Activated CD4-positive, alpha-beta T cell treated with anti-CD3 and anti-CD28 coated beads for 48 hours (primary cell): ENCODE measurements at regions not wholly inside any gene's neighbourhood (a gene's known extent, or its start where the extent isn't known, plus 50 kb on each side); places are given as distances from the start of the nearest gene placed in this dataset.

Experiments used
- DNase-seq: peaks from one replicate; pipeline ENCODE4 v3.0.0-alpha.2; 2020

DNA sequence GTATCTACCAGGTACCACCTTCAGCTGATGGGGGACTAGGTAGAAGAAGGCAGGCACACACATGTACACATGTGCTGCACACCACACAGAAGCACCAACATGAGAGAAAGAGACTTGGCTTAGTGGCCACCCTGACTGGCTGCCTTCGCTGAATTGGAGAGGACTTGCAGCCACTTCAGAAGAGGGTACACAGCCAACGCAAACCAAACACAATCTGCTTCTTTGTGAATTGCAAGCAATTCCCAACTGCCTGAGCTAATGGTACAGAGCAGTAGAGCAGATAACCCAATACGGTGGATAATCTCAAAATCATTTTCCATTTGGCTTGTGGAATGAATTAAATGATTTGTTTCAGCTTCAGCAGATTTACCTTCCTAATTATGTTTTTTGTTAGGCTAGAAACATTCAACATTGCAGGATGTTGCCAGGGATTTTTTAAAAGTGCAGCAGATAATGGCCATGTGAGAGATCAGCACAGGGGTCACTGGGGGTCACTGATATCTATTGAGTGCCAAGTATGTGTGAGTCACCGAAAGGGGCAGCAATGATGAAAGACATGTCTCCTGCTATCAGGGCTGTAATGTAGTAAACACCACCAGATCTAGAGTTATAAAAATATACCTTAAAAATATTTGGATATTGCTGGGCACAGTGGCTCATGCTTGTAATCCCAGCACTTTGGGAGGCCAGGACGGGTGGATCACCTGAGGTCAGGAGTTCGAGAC lies 652.6 kb downstream of the BCL11A start:
- DNase-seq: no peak

DNA sequence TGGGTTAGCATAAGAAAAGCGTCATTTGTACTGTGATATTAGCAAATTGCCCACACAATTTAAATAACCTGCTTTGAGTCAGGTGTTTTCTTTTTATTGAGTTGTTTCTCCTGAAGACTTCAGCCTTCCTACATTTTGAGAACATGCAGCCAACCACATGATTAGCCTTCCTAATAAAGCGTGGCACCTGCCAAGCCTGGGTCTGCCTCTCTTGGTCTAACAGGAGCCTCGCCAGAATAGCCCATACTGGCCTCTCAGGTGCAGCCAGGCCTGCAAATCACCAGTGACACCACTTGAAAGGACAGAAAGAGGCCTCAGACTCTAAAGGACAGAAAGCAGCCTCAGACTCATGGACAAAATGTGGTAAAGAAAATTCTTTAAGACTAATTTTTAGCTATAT lies 653.8 kb downstream of the BCL11A start:
- no peak for DNase-seq

DNA sequence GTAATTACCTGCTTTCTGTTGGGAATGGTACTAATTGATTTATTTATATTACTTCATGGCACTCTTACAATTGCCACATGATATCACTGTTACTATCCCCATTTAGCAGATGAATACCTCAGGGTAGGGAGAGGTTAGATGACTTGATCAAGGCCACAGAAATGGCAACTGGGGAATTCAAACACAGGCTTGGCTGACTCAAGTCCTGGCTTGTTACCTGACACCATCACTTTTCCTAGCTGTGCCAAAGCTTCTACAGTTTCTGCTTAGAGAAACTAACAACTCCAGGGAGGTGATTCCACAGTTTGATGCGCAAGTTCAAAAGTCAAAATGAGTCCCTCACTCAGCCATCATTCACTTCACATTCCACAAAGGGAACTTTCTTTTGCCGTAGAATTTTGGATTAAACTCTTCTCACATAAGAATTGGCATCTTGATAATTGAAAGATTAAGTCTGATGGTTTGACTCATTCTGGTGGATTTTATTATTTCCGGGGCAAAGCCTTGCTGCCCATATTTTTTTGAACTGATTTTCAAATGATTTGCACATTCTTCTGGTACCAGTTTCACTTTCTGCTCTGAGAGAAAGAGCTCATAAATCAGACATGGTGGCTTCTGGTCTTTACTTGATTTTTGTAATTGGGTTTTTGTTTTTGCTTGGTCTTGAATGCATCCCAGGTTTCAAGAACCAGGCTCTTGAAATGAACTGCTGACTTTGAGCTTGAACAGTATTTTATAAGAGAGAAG lies 656.8 kb downstream of the BCL11A start:
- DNase-seq: no peak

DNA sequence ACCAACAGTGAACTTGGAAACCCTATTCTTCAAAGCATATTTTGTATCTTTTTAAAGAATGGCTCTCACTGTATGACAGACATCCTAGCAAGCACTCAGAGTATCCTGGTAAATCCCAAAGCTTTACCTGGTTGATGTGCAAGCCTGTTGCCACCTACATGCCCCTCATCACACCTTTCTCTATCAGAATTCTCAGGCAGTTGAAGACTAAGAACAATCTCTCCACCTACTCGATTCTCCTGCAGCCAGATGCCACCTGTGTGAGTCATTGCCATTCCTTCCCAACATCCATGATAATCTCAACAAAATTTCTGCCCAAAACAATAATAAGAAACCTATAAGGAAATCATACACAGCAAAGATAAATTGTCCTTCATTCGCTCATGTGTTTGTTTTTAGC lies 659.8 kb downstream of the BCL11A start:
- no peak for DNase-seq

DNA sequence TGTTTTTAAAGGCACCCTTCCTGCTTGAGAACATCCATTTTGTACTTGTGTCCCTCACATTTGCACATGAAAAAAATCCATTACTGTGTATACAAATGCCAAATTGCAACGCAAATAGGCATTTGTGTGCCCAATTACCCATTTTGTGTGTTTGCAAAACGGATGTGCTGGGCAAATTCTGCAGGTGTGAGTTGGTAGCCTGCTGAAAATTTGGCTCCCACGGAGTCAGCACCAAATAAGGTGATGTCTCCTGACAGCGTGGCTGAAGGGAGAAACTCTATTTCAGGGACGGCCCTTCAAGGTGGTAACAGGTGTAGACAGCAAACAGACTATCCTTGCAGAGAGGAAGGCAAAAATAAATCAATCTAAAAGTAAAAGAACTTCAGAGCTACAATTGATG lies 661.1 kb downstream of the BCL11A start:
- DNase-seq: no peak

DNA sequence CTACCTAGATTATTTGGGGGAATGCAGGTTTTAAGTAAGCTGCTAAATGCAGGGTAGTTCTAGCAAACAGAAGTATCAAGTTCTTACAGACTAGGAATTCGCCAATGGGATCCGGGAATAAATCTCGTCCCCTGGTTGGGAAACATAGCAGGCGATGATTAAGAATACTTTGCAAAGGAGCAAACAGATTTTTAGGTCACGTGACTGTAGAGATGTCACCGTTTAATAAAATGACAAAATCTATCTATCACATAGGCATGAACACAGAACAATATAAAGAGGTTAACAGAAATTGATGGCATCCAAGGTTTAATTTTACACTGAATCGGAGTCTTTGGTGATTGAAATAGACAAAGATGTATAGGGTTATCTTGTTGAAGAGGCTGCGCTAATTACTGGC lies 664.1 kb downstream of the BCL11A start:
- DNase-seq: no peak

DNA sequence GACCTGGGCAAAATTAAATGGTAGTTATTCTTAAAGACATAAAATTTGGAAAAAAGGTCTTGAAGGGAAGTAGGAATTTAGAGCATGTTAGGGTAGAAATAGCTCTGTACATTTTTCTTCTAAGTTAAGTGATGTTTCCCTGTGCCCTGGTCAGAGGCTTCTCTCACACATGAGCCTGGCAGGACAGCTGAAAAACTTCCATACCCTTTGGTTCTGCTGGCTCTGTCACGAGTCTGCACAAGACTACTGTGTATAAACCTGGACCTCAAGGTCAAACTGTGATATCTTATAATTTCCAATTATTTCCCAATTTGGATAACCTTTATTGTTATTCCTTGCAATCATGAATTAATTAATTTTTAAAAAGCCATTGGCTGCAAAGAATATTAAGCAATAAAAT lies 664.7 kb downstream of the BCL11A start:
- DNase-seq: no peak

DNA sequence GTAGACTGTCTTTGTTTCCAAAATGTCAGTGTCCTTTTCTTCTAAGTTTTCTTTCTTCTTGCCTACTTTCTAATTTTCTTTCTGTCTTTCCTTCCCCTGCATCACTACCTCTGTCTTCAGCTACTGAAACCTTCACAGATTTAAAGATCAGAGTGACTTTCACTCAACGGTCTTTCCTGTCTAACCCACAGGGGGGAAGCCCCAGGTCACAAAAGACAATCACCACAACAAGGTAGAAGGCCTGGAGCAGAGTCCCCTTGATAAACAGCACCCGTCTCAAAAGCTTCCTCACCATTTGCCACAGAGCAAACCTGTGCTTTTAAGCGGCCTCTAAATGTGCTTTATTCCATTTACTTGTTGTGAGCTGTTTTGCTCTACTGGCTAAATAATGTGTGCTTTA lies 665.4 kb downstream of the BCL11A start:
- DNase-seq: peak; percentile 48

DNA sequence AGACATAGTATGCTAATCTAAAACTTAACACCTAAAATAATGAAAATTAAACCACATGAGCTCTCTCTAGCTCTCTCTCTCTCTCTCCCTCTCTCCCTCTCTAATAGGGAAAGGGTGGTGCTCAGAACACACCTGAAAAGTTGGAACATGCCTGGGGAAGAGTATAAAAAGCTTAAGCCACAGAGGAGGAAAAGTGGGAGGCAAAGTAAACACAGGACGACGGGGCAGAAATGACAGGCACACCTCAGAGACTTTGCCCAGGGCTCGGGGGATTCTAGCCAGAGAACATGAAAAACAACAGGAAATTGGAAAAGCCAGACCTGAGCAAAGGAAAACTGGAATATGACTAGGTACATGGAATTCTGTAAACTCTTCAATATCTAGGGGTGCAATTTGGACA lies 666.1 kb downstream of the BCL11A start:
- no peak for DNase-seq

DNA sequence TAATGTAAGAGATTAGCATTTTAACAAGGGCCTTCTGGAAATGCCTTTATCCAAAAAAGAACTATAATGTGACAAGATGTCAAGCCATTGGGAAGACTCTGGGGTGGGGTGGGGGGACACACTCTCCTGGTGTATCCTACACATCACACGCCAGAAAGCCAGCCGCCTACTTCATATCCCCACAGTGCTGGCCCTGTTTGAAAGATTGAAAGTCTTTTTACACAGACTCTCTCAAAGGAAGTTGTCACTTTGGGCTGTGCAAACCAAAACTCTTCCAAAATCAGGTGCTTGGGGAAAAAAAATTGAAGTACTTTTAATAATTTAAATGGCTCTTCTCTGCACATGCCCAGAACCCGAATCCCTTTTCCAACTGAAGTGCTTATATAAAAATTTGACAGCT lies 666.7 kb downstream of the BCL11A start:
- DNase-seq: no peak

DNA sequence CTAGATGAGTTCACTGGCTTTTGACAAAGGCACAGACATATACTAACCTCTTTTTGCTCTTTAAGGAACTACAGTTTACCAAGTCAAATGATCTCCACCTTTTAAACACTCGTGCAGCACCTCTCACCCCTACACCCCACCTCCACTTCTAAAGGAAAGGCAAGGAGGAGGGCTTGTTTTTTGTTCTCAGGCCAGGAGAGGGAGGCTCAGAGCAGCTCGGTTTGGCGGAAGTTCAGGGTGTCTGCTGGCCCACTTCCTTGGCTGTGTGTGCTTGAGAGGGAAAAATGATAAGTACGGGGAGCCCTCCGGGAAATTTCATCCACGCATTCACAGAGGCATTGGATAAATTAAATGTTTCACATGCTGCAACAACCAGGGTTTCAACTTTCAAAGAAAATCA lies 667.9 kb downstream of the BCL11A start:
- DNase-seq: peak; percentile 9

DNA sequence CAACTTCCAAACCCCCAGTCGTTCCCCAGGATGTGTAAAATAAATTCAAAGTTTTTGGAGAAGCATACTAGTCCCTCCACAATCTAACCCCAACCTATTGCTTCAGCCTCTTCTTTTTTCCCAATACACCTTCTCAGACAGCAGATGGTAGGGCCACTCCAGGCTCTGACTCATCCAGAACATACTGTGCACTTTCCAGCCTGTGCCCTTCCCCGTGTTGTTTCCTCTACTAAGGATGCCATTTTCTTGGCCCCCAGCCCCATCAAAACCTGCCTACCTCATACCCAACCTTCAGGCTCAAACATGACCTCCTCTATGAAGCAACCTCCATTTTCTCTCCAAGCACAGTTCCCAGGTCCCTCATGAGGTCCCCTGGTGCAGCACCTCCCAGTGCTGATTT lies 669.3 kb downstream of the BCL11A start:
- DNase-seq: no peak

DNA sequence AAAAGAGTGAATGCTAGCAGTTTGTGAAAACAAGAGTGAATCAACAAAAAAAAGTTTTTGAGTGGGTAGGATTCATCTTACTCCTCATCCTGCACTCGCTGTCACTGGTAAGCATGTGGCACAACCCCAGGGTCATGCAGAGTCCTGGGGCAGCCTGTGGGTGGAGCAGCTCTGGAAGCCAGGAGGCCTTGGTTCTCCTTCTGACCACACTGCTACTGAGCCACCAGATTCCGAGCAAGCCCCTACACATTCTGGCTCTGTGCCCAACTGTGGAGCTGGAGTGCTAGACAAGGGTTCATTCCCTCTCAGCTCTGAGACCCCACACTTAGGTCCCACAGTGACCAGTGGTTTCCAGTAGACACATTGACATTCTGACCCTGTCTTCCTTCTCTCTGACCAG lies 670.6 kb downstream of the BCL11A start:
- DNase-seq: no peak

DNA sequence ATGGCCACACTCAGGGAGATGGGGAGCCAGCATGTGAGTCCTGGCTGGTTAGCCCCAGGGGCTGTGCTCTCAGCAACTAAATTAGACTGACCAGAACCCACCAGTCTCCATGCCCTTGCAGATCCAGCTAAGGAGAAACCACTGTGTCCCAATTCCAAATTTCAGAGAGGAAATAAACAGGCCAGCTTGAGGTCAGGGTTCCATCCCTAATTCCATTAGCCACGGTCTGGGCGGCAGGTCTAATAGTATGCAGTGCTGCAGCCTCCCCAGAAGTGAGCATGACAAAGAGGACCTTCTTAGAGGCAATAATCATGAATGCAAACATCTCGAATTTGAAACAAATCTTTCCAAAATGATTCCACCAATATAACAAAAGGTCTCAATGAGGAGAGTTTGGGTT lies 671.2 kb downstream of the BCL11A start:
- no peak for DNase-seq

DNA sequence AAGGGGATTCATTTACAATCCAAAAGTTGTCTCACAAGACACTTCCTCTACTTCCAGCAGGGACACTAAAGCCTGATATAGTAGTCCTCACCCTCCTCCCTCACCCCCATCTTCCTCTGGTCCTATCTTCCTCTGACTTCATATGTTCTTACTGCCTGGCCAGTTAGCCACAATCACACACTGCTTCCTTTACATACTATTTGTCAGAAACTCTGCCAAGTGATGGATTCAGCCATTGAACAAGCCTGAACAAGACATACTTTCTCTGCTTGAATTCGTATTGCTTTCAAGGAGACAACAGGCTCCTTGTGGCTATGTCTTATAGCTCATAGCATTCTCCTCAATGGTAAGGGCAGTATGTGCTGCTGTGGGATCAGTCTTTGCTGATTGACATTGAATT lies 672.2 kb downstream of the BCL11A start:
- DNase-seq: no peak

DNA sequence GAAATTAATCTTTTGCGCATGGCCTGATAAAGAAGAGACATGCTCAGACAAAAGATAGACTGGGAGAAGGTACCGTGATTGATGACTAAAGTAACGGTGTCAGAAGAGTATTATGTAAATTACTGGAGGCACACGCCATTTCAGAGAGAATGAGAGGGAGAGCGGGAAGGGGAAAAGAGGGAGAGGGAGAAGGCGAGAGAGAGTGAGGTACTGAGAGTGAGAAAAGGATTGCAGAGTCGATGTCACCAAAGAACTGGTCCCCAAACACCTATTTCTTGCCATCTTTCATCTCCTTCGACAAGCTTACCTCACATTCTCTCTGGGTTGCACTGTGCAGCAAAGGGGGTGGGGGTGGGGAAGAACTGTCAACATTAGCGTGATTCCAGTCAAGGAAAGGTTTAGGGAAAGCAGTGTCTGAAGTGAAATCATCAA lies 673.7 kb downstream of the BCL11A start:
- DNase-seq: no peak

DNA sequence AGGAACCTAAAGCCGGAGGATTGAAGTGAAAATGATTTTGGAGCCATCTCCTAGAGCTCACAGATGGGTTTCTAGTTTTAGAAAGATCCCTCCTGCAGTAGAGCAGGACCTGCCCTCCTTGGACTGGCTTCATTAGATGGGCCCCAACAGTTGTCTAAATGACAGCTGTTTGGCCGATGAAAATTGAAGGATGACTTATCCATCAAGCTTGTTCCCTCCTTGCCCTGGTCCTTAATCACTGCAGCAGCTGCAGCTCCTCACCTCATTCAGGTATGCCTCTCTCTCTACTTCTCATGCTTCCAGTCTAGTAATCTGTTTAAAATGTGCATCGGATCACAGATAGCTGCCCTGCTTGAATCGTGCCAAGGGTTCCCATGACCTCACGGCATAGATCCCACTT lies 677.6 kb downstream of the BCL11A start:
- DNase-seq: no peak

DNA sequence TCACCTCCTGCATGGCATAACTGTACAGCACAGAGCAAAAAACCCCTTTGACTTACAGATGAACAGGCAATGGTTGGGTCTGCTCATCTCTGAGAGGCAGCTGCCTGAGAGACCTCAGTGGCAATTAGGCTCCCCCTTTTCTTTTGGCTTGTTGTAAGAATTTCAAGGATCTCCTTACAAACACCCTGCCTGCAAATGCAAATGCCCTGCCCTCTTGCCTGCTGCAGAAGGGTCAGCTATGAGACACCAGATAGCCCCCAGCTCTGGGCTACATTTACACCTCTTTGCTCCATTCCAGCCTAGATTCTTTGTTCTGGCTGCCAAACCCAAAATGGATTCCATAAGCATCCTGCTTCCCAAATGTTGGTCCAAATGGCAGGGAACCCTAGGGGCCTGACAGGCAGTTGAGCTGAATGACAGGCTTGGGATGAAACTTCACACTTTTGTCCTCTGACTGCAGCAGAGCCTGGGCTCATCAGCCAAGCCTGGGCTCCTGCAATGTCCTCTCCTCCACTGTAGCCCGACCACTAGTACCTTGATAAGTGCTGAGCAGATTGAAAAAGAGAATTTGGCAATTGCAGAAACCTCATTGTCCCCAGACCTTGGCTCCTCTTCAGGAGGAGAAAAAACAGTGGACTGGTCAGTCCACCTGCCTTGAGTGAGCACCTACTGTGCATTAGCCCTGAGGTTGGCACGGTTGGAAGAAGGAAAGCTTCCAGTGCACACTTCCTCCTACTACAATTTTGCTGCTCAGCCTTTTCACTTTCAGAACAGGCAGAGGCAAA lies 678.3 kb downstream of the BCL11A start:
- DNase-seq: no peak

DNA sequence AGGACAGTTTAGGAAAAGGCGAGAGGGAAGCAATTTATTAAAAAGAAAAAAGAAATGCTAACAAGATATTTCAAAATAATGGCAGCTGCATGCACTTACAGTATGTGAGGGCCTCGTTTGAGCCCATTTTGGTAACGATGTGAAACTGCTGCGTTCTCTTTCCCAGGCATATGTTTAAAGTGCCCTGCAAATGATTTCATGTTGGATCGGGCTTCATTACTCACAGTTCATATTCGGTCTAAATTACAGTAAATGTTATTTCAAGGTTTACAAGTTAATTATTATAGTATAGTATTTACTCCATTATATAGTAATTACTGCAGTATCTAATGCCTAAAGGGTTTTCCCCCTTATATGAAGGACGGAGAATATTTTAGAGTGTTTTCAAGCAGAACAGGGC lies 679.1 kb downstream of the BCL11A start:
- DNase-seq: no peak

DNA sequence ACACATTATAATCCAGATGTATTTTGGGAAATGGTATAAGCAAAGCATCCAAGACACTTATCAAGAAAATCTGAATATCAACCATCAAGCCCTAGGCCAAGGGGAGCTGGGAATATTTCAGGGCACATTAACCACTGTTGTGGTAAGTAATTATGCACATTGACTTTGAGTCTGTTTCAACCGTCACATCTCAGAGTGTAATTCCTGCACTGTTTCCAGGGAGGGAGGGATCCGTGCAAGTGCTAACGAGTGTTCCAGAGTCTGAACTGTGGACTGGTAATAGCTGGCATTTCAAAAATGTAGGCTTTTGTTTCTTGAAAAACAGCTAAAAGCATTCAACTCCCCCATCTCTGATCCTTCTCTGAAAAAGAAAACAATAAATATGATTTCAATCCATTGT lies 681.6 kb downstream of the BCL11A start:
- no peak for DNase-seq

DNA sequence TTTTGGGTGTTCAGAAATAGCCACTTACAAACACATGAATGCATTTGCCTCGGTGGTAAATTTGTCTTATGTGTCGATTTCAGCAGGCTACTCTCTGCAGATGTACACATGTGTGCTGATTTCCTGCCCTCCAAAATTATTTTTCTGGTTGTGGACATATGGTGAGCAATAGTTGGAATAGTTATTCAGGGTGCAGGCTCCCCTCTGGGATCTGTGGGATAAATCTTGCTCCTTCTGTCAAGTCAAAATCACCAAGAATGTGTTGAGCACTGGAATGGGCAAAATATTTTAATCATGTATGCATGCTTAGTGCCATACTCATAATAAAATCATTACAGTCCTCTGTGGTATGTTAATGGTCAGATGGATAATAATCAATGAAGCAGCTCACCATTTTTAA lies 684.5 kb downstream of the BCL11A start:
- DNase-seq: no peak

DNA sequence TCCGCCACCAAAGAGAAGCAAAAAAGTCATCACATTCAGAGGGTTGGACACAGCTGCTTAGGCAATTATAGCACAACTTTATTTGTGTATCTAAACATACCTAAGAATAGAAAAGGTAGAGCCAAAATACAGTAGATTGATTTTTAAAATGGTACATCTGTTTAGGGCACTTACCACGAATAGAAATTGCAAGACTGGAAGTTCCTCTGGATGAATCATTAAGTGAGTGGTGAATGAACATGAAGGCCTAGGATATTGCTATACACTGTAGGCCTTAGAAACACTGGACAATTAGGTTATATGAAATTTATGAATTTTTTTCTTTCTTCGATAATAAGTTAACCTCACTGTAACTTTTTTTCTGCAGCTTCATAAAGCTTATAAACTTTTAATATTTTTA lies 687.0 kb downstream of the BCL11A start:
- no peak for DNase-seq

DNA sequence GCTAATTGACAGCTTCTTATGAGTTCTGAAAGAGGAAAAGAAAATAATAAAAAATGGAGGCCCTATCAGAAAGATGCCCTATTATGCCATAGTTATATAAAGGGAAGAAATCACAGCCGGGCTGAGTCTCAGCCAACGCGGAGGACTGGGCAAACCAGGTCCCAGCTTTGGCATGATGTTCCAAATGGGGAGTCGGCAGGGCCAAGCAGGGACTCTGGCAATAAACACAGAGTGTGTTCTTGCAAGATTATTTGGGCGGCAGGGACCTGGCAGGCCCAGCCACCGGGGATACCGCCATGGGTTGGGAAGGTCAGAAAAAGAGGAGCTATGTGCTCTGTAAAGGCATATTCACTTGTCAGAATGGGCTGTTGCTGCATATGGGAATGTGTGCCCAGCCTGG lies 694.9 kb downstream of the BCL11A start:
- no peak for DNase-seq

DNA sequence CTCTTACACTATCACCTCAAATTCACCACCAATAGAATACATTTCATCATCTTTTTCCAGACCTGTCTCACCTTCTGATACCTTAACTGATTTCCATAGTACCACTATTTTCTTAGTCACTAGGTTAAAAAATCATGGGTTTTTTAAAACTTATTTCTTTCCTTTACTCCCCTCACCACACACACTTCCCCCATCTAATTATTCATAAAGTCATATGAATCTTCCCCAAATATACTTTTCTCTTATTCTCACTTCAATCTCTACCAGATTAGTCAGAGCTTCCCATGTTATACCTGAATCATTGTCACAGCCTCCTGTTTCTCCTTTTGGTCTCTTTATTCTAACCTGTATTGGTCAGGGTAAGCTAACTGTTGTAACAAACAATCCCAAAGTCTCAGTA lies 696.3 kb downstream of the BCL11A start:
- no peak for DNase-seq
